H9 (cell line): ENCODE measurements at regions not wholly inside any gene's neighbourhood (a gene's known extent, or its start where the extent isn't known, plus 50 kb on each side); places are given as distances from the start of the nearest gene placed in this dataset.

Source experiments
- DNase-seq: peaks from one replicate; pipeline ENCODE4 v3.0.0-alpha.2; 2017
- H2AFZ ChIP-seq: one replicate; pipeline ENCODE4 v1.6.1; 2013; ENCODE audit warnings: mild to moderate bottlenecking, low read length, control low read depth, moderate library complexity
- H2AK5ac ChIP-seq: 2 replicates; pipeline ENCODE4 v1.6.1; 2013; ENCODE audit warnings: low read length, control low read depth, mixed read lengths; ENCODE audit not compliant: insufficient read length
- H2BK120ac ChIP-seq: one replicate; pipeline ENCODE4 v1.6.1; 2013; ENCODE audit warnings: low read depth, mild to moderate bottlenecking, low read length, control low read depth, inconsistent platforms; ENCODE audit not compliant: poor library complexity, severe bottlenecking
- H2BK12ac ChIP-seq: 2 replicates; pipeline ENCODE4 v1.6.1; 2013; ENCODE audit warnings: low read length, control low read depth, mixed read lengths, low read depth; ENCODE audit not compliant: insufficient read length
- H2BK15ac ChIP-seq: 2 replicates; pipeline ENCODE4 v1.6.1; 2013; ENCODE audit warnings: low read depth, low read length, control low read depth
- H2BK20ac ChIP-seq: one replicate; pipeline ENCODE4 v1.6.1; 2013; ENCODE audit warnings: low read depth, mild to moderate bottlenecking, low read length, control low read depth, inconsistent platforms; ENCODE audit not compliant: poor library complexity, severe bottlenecking
- H2BK5ac ChIP-seq: 2 replicates; pipeline ENCODE4 v1.6.1; 2013; ENCODE audit warnings: low read length, control low read depth, mixed read lengths; ENCODE audit not compliant: insufficient read length
- H3K14ac ChIP-seq: 2 replicates; pipeline ENCODE4 v1.6.1; 2013; ENCODE audit warnings: low read length, control low read depth; ENCODE audit not compliant: insufficient read depth
- H3K18ac ChIP-seq: 2 replicates; pipeline ENCODE4 v1.6.1; 2013; ENCODE audit warnings: low read depth, mild to moderate bottlenecking, mixed read lengths, low read length, control low read depth; ENCODE audit not compliant: insufficient read length
- H3K23ac ChIP-seq: 2 replicates; pipeline ENCODE4 v1.6.1; 2013; ENCODE audit warnings: low read length, control low read depth, mixed read lengths, low read depth; ENCODE audit not compliant: insufficient read length
- H3K23me2 ChIP-seq: 2 replicates; pipeline ENCODE4 v1.6.1; 2013; ENCODE audit warnings: low read depth, mild to moderate bottlenecking, mixed read lengths, low read length, control low read depth; ENCODE audit not compliant: insufficient read length, poor library complexity, severe bottlenecking
- H3K27ac ChIP-seq: 2 replicates; pipeline ENCODE4 v1.5.1; 2013; ENCODE audit warnings: low read length, control low read depth, mixed read lengths, low read depth; ENCODE audit not compliant: insufficient read length
- H3K27me3 ChIP-seq: 2 replicates; pipeline ENCODE4 v1.6.1; 2013; ENCODE audit warnings: low read length, control low read depth, inconsistent platforms; ENCODE audit not compliant: insufficient read depth
- H3K4ac ChIP-seq: 2 replicates; pipeline ENCODE4 v1.6.1; 2013; ENCODE audit warnings: low read depth, mild to moderate bottlenecking, control low read depth, inconsistent platforms, low read length, moderate library complexity
- H3K4me1 ChIP-seq: 2 replicates; pipeline ENCODE4 v1.6.1; 2013; ENCODE audit warnings: low read length, control low read depth, inconsistent platforms; ENCODE audit not compliant: insufficient read depth
- H3K4me2 ChIP-seq: 2 replicates; pipeline ENCODE4 v1.6.1; 2013; ENCODE audit warnings: low read length, control low read depth, mixed read lengths; ENCODE audit not compliant: insufficient read length, insufficient read depth
- H3K56ac ChIP-seq: 2 replicates; pipeline ENCODE4 v1.6.1; 2013; ENCODE audit warnings: low read depth, mild to moderate bottlenecking, mixed read lengths, low read length, control low read depth; ENCODE audit not compliant: insufficient read length
- H3K79me1 ChIP-seq: 2 replicates; pipeline ENCODE4 v1.6.1; 2013; ENCODE audit warnings: low read depth, mild to moderate bottlenecking, moderate library complexity, low read length, control low read depth, inconsistent platforms; ENCODE audit not compliant: insufficient read depth, poor library complexity, severe bottlenecking
- H3K79me2 ChIP-seq: 2 replicates; pipeline ENCODE4 v1.6.1; 2013; ENCODE audit warnings: low read length, control low read depth, inconsistent platforms; ENCODE audit not compliant: insufficient read depth
- H3K9ac ChIP-seq: 2 replicates; pipeline ENCODE4 v1.6.1; 2013; ENCODE audit warnings: low read length, control low read depth, mixed read lengths; ENCODE audit not compliant: insufficient read length; ENCODE audit errors: extremely low read depth
- H3K9me3 ChIP-seq: one replicate; pipeline ENCODE4 v1.6.1; 2013; ENCODE audit warnings: low read depth, low read length, inconsistent platforms; ENCODE audit not compliant: control insufficient read depth
- H3T11ph ChIP-seq: one replicate; pipeline ENCODE4 v1.6.1; 2013; ENCODE audit warnings: mild to moderate bottlenecking, low read length, control low read depth, inconsistent platforms
- H4K20me1 ChIP-seq: one replicate; pipeline ENCODE4 v1.6.1; 2013; ENCODE audit not compliant: control insufficient read depth, insufficient read length, insufficient read depth
- H4K5ac ChIP-seq: 2 replicates; pipeline ENCODE4 v1.6.1; 2013; ENCODE audit warnings: low read depth, mild to moderate bottlenecking, mixed read lengths, low read length, control low read depth; ENCODE audit not compliant: insufficient read length
- H4K8ac ChIP-seq: replicated peaks from 2 replicates; pipeline ENCODE4 v1.6.1; 2013; ENCODE audit warnings: low read length, control low read depth, mixed read lengths, low read depth; ENCODE audit not compliant: insufficient read length
- H4K91ac ChIP-seq: 2 replicates; pipeline ENCODE4 v1.6.1; 2013; ENCODE audit warnings: low read depth, mild to moderate bottlenecking, moderate library complexity, mixed read lengths, low read length, control low read depth; ENCODE audit not compliant: insufficient read length
- H3K27ac Mint-ChIP-seq, 3 experiments: 2 replicates in 2 of 3; 3 replicates in 1 of 3; pipeline ENCODE4 v1.8.0; 2020 to 2021; ENCODE audit warnings: mixed read lengths in 3 of 3, mild to moderate bottlenecking in 1 of 3, moderate library complexity in 1 of 3
- H3K27me3 Mint-ChIP-seq: 2 replicates; pipeline ENCODE4 v1.8.0; 2021; ENCODE audit warnings: low read depth, mild to moderate bottlenecking, moderate library complexity, mixed read lengths
- H3K36me3 Mint-ChIP-seq, 3 experiments: 2 replicates in 2 of 3; 3 replicates in 1 of 3; pipeline ENCODE4 v1.8.0; 2020 to 2021; ENCODE audit warnings: low read depth in 3 of 3, mixed read lengths in 3 of 3; ENCODE audit not compliant: insufficient read depth in 1 of 3
- H3K4me1 Mint-ChIP-seq, 2 experiments: 2 replicates each; pipeline ENCODE4 v1.8.0; 2020; ENCODE audit warnings: mixed read lengths in 2 of 2
- H3K4me3 Mint-ChIP-seq, 2 experiments: 2 replicates in 1 of 2; 3 replicates in 1 of 2; pipeline ENCODE4 v1.8.0; 2020 to 2021; ENCODE audit warnings: mild to moderate bottlenecking in 2 of 2, mixed read lengths in 2 of 2, moderate library complexity in 1 of 2
- H3K9me3 Mint-ChIP-seq, 2 experiments: 2 replicates in 1 of 2; 3 replicates in 1 of 2; pipeline ENCODE4 v1.8.0; 2020; ENCODE audit warnings: mild to moderate bottlenecking in 2 of 2, mixed read lengths in 2 of 2, moderate library complexity in 1 of 2
- CTCF ChIP-seq: fragments of 200-600 bp; sonication (generic); conservative IDR thresholded peaks from 3 replicates; pipeline ENCODE4 v1.8.0; 2021; ENCODE audit warnings: antibody characterized with exemption, mild to moderate bottlenecking
- WGBS: extraction: QIAGEN DNeasy Blood & Tissue Kit; methylation state at CpG from one replicate; pipeline ENCODE4 v1.1.7; 2013; ENCODE audit warnings: missing lambda C conversion rate, low lambda C conversion rate, mixed read lengths; ENCODE audit not compliant: insufficient read length; ENCODE audit errors: extremely low coverage; 5-methylcytosine and 5-hydroxymethylcytosine counted together

- Mint-ChIP-seq H3K36me3 (peaks cover 3 to 9% (median 8%) of the 10 kb centered on the region in 3 experiments; a peak in 6 of 7 replicates), H3K27ac (no peak overlapping the region), H3K4me1 (no peaks in the 10 kb centered on the region), H3K9me3 (peaks cover 3 to 6% of the 10 kb centered on the region in 2 experiments; a peak in 3 of 5 replicates), H3K4me3 (no peak overlapping the region), H3K27me3 (no peaks in the 10 kb centered on the region)
- no peak overlapping the region for H3K9ac ChIP-seq
- no peak overlapping the region for H3K18ac ChIP-seq
- no peak overlapping the region for H4K5ac ChIP-seq
- no peak overlapping the region for H4K91ac ChIP-seq
- H4K8ac ChIP-seq: no peak overlapping the region
- no peak overlapping the region for H3K23ac ChIP-seq
- no peaks in the 10 kb centered on the region for H3K4me1 ChIP-seq
- no peak overlapping the region for H3K27ac ChIP-seq
- no peaks in the 10 kb centered on the region for H3K79me1 ChIP-seq
- H3K14ac ChIP-seq: no peak overlapping the region
- DNase-seq: no peak
- no peaks in the 10 kb centered on the region for H3K79me2 ChIP-seq
- H2BK5ac ChIP-seq: no peak overlapping the region
- no peak overlapping the region for H2AK5ac ChIP-seq
- H3K4me2 ChIP-seq: no peak overlapping the region
- H3K56ac ChIP-seq: no peak overlapping the region
- H2BK12ac ChIP-seq: no peak overlapping the region
- no peak overlapping the region for H2AFZ ChIP-seq
- H3K4ac ChIP-seq: no peak overlapping the region
- no peak overlapping the region for H2BK120ac ChIP-seq
- H3T11ph ChIP-seq: no peak overlapping the region
- H2BK20ac ChIP-seq: no peak overlapping the region
- H3K9me3 ChIP-seq: no peaks in the 10 kb centered on the region
- no CpG with 5 or more reads among the region's 8 CpGs for WGBS
- no peak overlapping the region for H2BK15ac ChIP-seq
- H3K23me2 ChIP-seq: no peaks in the 10 kb centered on the region
- H3K27me3 ChIP-seq: no peaks in the 10 kb centered on the region
- H4K20me1 ChIP-seq: no peaks in the 10 kb centered on the region
- TF ChIP-seq CTCF: no peak
Measured at GRCh38 chr1:222892137-222892769, 77.4 kb downstream of the DISP1 start.
